ENCODE measurements at regions not wholly inside any gene's neighbourhood (a gene's known extent, or its start where the extent isn't known, plus 50 kb on each side); places are given as distances from the start of the nearest gene placed in this dataset.

- Histone ChIP-seq H3K27ac (no peak overlapping the region), H3K4me3 (no peak overlapping the region), H3K4me1 (peaks cover 6% of the 10 kb centered on the region), H3K4me2 (no peak overlapping the region), H3K36me3 (no peaks in the 10 kb centered on the region), H3K27me3 (no peaks in the 10 kb centered on the region), H3K9ac (no peak overlapping the region), H3F3A (ENCODE audit: low read depth) (no peaks in the 10 kb centered on the region), H4K20me1 (ENCODE audit: low read depth) (no peaks in the 10 kb centered on the region), H3K79me2 (ENCODE audit: low read depth) (no peaks in the 10 kb centered on the region), H3K9me3 (ENCODE audit: low read depth) (no peaks in the 10 kb centered on the region), H2AFZ (replicated peaks) (no peak overlapping the region)
- Mint-ChIP-seq H3K27me3 (ENCODE audit: insufficient read depth, low read depth) (peaks cover 3% of the 10 kb centered on the region), H3K4me1 (peaks cover 5% of the 10 kb centered on the region), H3K36me3 (no peaks in the 10 kb centered on the region), H3K4me3 (no peak overlapping the region), H3K9me3 (peaks cover 12% of the 10 kb centered on the region), H3K27ac (no peak overlapping the region)
- DNase-seq (ENCODE audit: low spot score): no peak
- no peak for TF ChIP-seq EZH2 (IDR thresholded peaks at IDR 0.05)
- TF ChIP-seq CTCF (IDR thresholded peaks at IDR 0.05): no peak
- TF ChIP-seq EZH2phosphoT487 (IDR thresholded peaks at IDR 0.05): no peak
Observed at GRCh38 chr1:61538228-61538627, 186.7 kb downstream of the TM2D1 start.

- no peak overlapping the region for H3K4me3 Mint-ChIP-seq
- H3K79me2 ChIP-seq (ENCODE audit: low read depth): no peaks in the 10 kb centered on the region
- H2AFZ ChIP-seq (replicated peaks): no peak overlapping the region
- no peaks in the 10 kb centered on the region for H3K36me3 Mint-ChIP-seq
- H3K27ac Mint-ChIP-seq: no peak overlapping the region
- no peak for TF ChIP-seq EZH2phosphoT487 (IDR thresholded peaks at IDR 0.05)
- no peak for TF ChIP-seq CTCF (IDR thresholded peaks at IDR 0.05)
- no peak for TF ChIP-seq EZH2 (IDR thresholded peaks at IDR 0.05)
- H3K4me1 Mint-ChIP-seq: peaks cover 5% of the 10 kb centered on the region
- peaks cover 6% of the 10 kb centered on the region for H3K4me1 ChIP-seq
- no peaks in the 10 kb centered on the region for H3K9me3 Mint-ChIP-seq
- H3K36me3 ChIP-seq: no peaks in the 10 kb centered on the region
- no peak overlapping the region for H3K4me2 ChIP-seq
- H3K9ac ChIP-seq: no peak overlapping the region
- no peaks in the 10 kb centered on the region for H3F3A ChIP-seq (ENCODE audit: low read depth)
- no peak overlapping the region for H3K27ac ChIP-seq
- H3K27me3 ChIP-seq: no peaks in the 10 kb centered on the region
- no peak for DNase-seq (ENCODE audit: low spot score)
- no peak overlapping the region for H3K4me3 ChIP-seq
- peaks cover 2% of the 10 kb centered on the region for H3K27me3 Mint-ChIP-seq (ENCODE audit: insufficient read depth, low read depth)
- no peaks in the 10 kb centered on the region for H4K20me1 ChIP-seq (ENCODE audit: low read depth)
- H3K9me3 ChIP-seq (ENCODE audit: low read depth): no peaks in the 10 kb centered on the region
Observed at GRCh38 chr1:61536174-61537108, 188.5 kb downstream of the TM2D1 start.

GRCh38 chr1:61534847-61535246 lies 190.1 kb downstream of the TM2D1 start:
- Histone ChIP-seq H3F3A (ENCODE audit: low read depth) (no peaks in the 10 kb centered on the region), H4K20me1 (ENCODE audit: low read depth) (no peaks in the 10 kb centered on the region), H3K9me3 (ENCODE audit: low read depth) (no peaks in the 10 kb centered on the region), H3K79me2 (ENCODE audit: low read depth) (no peaks in the 10 kb centered on the region), H3K4me2 (no peak overlapping the region), H2AFZ (replicated peaks) (no peak overlapping the region), H3K9ac (no peak overlapping the region), H3K27me3 (no peaks in the 10 kb centered on the region), H3K4me3 (no peak overlapping the region), H3K36me3 (no peaks in the 10 kb centered on the region), H3K4me1 (peaks cover 3% of the 10 kb centered on the region), H3K27ac (no peak overlapping the region)
- Mint-ChIP-seq H3K4me1 (peaks cover 2% of the 10 kb centered on the region), H3K27ac (no peak overlapping the region), H3K27me3 (ENCODE audit: insufficient read depth, low read depth) (no peaks in the 10 kb centered on the region), H3K9me3 (no peaks in the 10 kb centered on the region), H3K4me3 (no peak overlapping the region), H3K36me3 (no peaks in the 10 kb centered on the region)
- TF ChIP-seq EZH2phosphoT487 (IDR thresholded peaks at IDR 0.05) (no peak), EZH2 (IDR thresholded peaks at IDR 0.05) (no peak), CTCF (IDR thresholded peaks at IDR 0.05) (no peak)
- no peak for DNase-seq (ENCODE audit: low spot score)

Data from neural progenitor cell (in vitro differentiated cells).